Suprapubic skin (tissue), 4 donors: ENCODE measurements at regions not wholly inside any gene's neighbourhood (a gene's known extent, or its start where the extent isn't known, plus 50 kb on each side); places are given as distances from the start of the nearest gene placed in this dataset.

ENCODE experiments used
- DNase-seq, 2 donors: peaks; one replicate each; pipeline ENCODE4 v3.0.0-alpha.2; 2019; ENCODE audit warnings: low spot score in 2 of 2
- H3K27ac ChIP-seq: fragments of 200-600 bp; sonication (generic); one replicate; pipeline ENCODE4 v1.5.1; 2019
- H3K27me3 ChIP-seq: fragments of 200-600 bp; sonication (generic); one replicate; pipeline ENCODE4 v1.5.1; 2019
- H3K36me3 ChIP-seq: fragments of 200-600 bp; sonication (generic); one replicate; pipeline ENCODE4 v1.5.1; 2019
- H3K4me1 ChIP-seq: fragments of 200-600 bp; sonication (generic); one replicate; pipeline ENCODE4 v1.5.1; 2019
- H3K4me3 ChIP-seq: fragments of 200-600 bp; sonication (generic); one replicate; pipeline ENCODE4 v1.5.1; 2019; ENCODE audit warnings: mild to moderate bottlenecking
- H3K9me3 ChIP-seq: fragments of 200-600 bp; sonication (generic); one replicate; pipeline ENCODE4 v1.5.1; 2019
- EP300 ChIP-seq: sonication (generic); formaldehyde crosslinking; IDR thresholded peaks from one replicate; pipeline ENCODE4 v1.6.1; 2017; ENCODE audit warnings: antibody characterized with exemption
- POLR2A ChIP-seq, 2 donors: fragments of 450-650 bp; IDR thresholded peaks; one replicate each; pipeline ENCODE4 v1.6.1; 2017; ENCODE audit warnings: antibody characterized with exemption in 2 of 2, mild to moderate bottlenecking in 2 of 2, moderate library complexity in 2 of 2
- POLR2AphosphoS5 ChIP-seq, 3 donors: sonication (generic); formaldehyde crosslinking; IDR thresholded peaks; one replicate each; pipeline ENCODE4 v1.6.1; 2017; ENCODE audit warnings: antibody characterized with exemption in 3 of 3
- WGBS: methylation state at CpG from one replicate; pipeline ENCODE4 v1.1.5; 2018; 5-methylcytosine and 5-hydroxymethylcytosine counted together
- TF ChIP-seq, protein P1 (sequence below), 2 donors: fragments of 200-600 bp in 1 of 2; fragments of 450-650 bp in 1 of 2; sonication (generic) in 1 of 2; IDR thresholded peaks; one replicate each; pipeline ENCODE4 v1.5.1; 2016 to 2019; ENCODE audit warnings: antibody characterized with exemption in 2 of 2, mild to moderate bottlenecking in 1 of 2, moderate library complexity in 1 of 2

DNA sequence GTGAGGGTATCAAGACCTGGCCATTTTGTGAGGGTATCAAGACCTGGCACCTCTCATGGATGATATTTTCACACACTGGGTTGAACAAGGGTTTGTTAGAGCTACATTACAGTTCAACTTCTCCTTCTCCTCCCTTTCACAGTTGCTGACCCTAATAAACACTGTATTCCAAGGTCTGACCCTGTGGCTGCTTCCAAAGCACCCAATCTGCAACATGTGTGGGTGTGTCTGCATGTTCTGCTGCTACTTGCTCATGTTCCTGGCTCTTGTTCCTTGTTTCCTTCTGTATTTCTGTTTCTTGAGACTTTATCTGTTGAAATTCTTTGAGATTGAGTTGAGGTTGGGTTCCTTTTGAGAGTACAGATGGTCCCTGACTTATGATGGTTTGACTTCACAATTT lies 162.1 kb upstream of the GMDS start:
- no peaks in the 10 kb centered on the region for H3K27me3 ChIP-seq
- no peaks in the 10 kb centered on the region for H3K36me3 ChIP-seq
- no peak for TF ChIP-seq POLR2A (IDR thresholded peaks at IDR 0.05)
- no peak for TF ChIP-seq POLR2AphosphoS5 (IDR thresholded peaks at IDR 0.05)
- no peak for TF ChIP-seq EP300
- TF ChIP-seq, protein P1, sequence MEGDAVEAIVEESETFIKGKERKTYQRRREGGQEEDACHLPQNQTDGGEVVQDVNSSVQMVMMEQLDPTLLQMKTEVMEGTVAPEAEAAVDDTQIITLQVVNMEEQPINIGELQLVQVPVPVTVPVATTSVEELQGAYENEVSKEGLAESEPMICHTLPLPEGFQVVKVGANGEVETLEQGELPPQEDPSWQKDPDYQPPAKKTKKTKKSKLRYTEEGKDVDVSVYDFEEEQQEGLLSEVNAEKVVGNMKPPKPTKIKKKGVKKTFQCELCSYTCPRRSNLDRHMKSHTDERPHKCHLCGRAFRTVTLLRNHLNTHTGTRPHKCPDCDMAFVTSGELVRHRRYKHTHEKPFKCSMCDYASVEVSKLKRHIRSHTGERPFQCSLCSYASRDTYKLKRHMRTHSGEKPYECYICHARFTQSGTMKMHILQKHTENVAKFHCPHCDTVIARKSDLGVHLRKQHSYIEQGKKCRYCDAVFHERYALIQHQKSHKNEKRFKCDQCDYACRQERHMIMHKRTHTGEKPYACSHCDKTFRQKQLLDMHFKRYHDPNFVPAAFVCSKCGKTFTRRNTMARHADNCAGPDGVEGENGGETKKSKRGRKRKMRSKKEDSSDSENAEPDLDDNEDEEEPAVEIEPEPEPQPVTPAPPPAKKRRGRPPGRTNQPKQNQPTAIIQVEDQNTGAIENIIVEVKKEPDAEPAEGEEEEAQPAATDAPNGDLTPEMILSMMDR (IDR thresholded peaks at IDR 0.05): no peak
- no peaks in the 10 kb centered on the region for H3K4me1 ChIP-seq
- no peak overlapping the region for H3K4me3 ChIP-seq
- no peaks in the 10 kb centered on the region for H3K9me3 ChIP-seq
- DNase-seq: no peak
- H3K27ac ChIP-seq: no peak overlapping the region

DNA sequence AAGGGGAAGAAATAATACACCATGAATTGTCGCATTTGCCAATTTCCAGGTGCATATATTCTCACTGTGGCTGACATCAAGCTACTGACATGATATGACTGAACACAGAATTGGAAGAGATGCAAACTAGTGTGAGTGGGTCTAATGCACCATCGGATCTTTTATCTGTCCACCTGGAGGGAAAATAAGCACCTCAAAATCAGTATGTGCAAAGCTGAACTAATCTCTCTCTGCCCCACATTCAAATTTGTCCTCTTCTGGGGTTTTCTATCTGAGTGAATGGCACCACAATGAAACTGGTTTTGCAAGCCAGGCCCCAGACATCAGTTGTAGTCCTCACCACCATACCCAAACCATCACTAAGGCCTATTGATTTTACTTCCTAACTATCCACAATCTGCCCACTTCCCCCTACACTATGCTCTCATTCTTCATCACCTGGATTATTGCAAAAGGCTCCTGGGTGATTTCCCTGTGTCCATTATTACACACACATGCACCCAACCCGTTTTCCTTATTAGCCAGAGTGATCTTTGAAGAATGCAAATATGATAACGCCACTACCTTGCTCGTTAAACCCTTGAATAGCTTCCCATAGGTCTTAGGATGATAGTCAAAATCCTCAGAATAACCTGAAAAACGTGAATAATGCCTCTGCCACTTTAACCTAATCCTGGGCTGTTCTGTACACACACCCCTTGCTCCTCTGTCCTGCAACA lies 159.0 kb upstream of the GMDS start:
- Histone ChIP-seq H3K9me3 (no peaks in the 10 kb centered on the region), H3K27ac (no peak overlapping the region), H3K36me3 (no peaks in the 10 kb centered on the region), H3K4me3 (no peak overlapping the region), H3K27me3 (no peaks in the 10 kb centered on the region), H3K4me1 (no peaks in the 10 kb centered on the region)
- WGBS: 89% methylated on average over 6 of the region's 6 CpGs
- no peak for DNase-seq
- TF ChIP-seq POLR2A (IDR thresholded peaks at IDR 0.05): no peak
- no peak for TF ChIP-seq EP300
- TF ChIP-seq, protein P1 (IDR thresholded peaks at IDR 0.05): no peak
- TF ChIP-seq POLR2AphosphoS5 (IDR thresholded peaks at IDR 0.05): no peak

DNA sequence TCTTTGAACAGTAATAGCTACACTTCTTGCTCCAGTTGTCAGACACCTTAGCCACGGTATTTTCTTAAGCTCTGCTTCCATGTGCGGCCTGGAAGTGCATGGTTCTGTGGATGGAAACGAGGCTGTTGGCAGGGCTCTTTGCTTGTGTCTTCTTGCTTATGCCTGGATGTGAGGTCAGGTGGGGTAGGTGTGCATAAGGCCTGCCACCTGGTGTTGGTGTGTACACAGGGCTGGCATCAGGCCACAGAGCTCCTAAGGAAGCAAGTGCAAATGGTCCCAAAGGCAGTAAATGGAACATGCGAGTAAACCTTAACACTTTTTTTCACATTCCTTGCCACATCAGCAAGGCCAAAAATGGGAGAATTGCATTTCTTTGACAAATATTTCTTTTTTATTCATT lies 158.1 kb upstream of the GMDS start:
- no peak overlapping the region for H3K4me3 ChIP-seq
- TF ChIP-seq POLR2A (IDR thresholded peaks at IDR 0.05) (no peak), EP300 (no peak)
- TF ChIP-seq, protein P1 (IDR thresholded peaks at IDR 0.05): no peak
- H3K27me3 ChIP-seq: no peaks in the 10 kb centered on the region
- 89% methylated on average over 4 of the region's 4 CpGs for WGBS
- H3K36me3 ChIP-seq: no peaks in the 10 kb centered on the region
- H3K9me3 ChIP-seq: no peaks in the 10 kb centered on the region
- H3K27ac ChIP-seq: no peak overlapping the region
- no peaks in the 10 kb centered on the region for H3K4me1 ChIP-seq
- DNase-seq: no peak

DNA sequence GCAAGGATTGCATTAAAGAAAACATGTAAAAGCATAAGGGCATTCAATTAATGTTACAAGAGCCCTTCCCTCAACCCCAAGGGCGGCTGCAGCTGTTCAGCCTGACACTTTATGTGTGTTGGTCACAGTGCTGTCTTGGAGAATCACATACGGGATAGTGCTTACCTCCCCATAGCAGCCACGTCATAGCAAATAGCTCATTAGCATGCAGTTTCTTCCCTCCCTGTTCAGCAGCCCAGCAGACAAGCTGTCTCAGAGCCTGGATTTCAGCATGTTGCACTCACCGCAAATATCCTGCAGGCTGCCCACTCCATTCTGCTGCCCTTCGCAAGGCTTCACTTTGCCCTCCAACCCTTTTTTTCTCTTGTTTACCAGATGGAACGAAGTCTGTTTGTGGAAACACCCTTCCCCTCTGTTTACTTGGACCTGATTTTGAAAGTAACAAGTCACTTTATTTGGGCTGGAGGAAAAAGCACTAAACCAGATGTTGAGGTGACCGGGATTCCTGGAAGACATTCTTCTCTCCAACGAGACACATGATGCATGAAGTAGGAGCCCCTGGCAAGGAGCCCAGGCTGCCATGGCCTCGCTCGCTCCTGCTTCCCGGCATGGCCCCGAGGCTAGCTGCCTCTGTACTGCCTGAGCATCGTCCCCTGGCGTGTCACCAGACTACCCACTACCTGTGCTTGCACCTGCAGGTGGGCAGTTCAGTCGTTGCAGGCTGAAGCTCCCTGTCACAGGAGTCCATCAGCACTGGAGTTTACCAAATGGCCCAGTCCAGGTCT lies 151.6 kb upstream of the GMDS start:
- Histone ChIP-seq H3K4me3 (no peak overlapping the region), H3K9me3 (no peaks in the 10 kb centered on the region), H3K27me3 (no peaks in the 10 kb centered on the region), H3K27ac (no peak overlapping the region), H3K36me3 (no peaks in the 10 kb centered on the region), H3K4me1 (peaks cover 3% of the 10 kb centered on the region)
- TF ChIP-seq POLR2A (IDR thresholded peaks at IDR 0.05): no peak
- no peak for TF ChIP-seq EP300
- TF ChIP-seq, protein P1 (IDR thresholded peaks at IDR 0.05): no peak
- no peak for TF ChIP-seq POLR2AphosphoS5 (IDR thresholded peaks at IDR 0.05)
- 55% methylated on average over 15 of the region's 15 CpGs for WGBS
- DNase-seq: no peak

DNA sequence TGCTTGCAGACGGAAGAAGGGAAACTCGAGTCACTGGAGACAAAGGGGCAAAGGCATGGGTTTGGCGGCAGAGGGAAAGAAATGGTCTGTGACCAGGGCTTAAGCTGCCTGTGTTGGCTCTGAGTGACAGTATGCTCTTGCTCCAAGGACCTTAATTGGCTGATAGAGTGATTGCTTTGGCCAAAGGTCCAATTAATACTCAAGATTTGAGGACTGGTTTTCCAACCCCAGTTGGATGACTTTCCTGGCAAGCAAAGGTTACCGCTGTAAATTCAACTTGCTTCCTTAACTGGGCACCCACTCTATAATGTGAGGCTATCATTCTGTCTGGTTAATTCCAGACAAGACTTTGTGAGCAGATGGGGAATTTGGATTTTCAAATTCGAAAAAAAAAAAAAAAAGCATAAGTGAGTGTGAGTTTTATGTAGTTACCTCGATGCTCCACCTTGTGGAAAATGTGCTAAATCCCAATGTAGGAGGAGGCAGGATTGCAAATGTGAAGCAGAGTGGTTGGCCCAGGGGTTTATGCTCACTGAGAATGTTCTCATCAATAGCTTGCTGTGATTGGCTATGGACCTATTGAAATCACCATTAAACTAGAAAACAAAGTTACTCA lies 150.7 kb upstream of the GMDS start:
- H3K4me3 ChIP-seq: no peak overlapping the region
- H3K9me3 ChIP-seq: no peaks in the 10 kb centered on the region
- TF ChIP-seq POLR2AphosphoS5 (IDR thresholded peaks at IDR 0.05) (no peak), EP300 (no peak), POLR2A (IDR thresholded peaks at IDR 0.05) (no peak)
- TF ChIP-seq, protein P1 (IDR thresholded peaks at IDR 0.05): no peak
- H3K27me3 ChIP-seq: no peaks in the 10 kb centered on the region
- DNase-seq: no peak
- H3K4me1 ChIP-seq: peaks cover 3% of the 10 kb centered on the region
- WGBS: 83% methylated on average over 6 of the region's 6 CpGs
- no peaks in the 10 kb centered on the region for H3K36me3 ChIP-seq
- no peak overlapping the region for H3K27ac ChIP-seq
